SK-N-MC (cell line): ENCODE measurements at regions not wholly inside any gene's neighbourhood (a gene's known extent, or its start where the extent isn't known, plus 50 kb on each side); places are given as distances from the start of the nearest gene placed in this dataset.

Experiments
- EZH2 ChIP-seq: fragments of 200-600 bp; sonication (generic); IDR thresholded peaks from one replicate; pipeline ENCODE4 v1.6.1; 2017; ENCODE audit warnings: antibody characterized with exemption
- FOXP2 ChIP-seq: optimal IDR thresholded peaks from 2 replicates; pipeline ENCODE3; 2011; ENCODE audit warnings: mild to moderate bottlenecking, moderate library complexity; ENCODE audit not compliant: insufficient read depth; ENCODE audit errors: extremely low read length, control extremely low read depth
- POLR2AphosphoS5 ChIP-seq: IDR thresholded peaks from 2 replicates; pipeline ENCODE4 v1.6.1; 2012; ENCODE audit warnings: mild to moderate bottlenecking, low read depth, low read length, borderline replicate concordance

- TF ChIP-seq EZH2 = no peak
- no peak for TF ChIP-seq POLR2AphosphoS5
- no peak for TF ChIP-seq FOXP2
These were observed 230.3 kb upstream of the TYRP1 start for GRCh38 chr9:12462861-12463260.
